ENCODE measurements at regions not wholly inside any gene's neighbourhood (a gene's known extent, or its start where the extent isn't known, plus 50 kb on each side); places are given as distances from the start of the nearest gene placed in this dataset.
A peak's percentile ranks its signal among the peaks of the same experiment; 100 is the strongest.

DNA sequence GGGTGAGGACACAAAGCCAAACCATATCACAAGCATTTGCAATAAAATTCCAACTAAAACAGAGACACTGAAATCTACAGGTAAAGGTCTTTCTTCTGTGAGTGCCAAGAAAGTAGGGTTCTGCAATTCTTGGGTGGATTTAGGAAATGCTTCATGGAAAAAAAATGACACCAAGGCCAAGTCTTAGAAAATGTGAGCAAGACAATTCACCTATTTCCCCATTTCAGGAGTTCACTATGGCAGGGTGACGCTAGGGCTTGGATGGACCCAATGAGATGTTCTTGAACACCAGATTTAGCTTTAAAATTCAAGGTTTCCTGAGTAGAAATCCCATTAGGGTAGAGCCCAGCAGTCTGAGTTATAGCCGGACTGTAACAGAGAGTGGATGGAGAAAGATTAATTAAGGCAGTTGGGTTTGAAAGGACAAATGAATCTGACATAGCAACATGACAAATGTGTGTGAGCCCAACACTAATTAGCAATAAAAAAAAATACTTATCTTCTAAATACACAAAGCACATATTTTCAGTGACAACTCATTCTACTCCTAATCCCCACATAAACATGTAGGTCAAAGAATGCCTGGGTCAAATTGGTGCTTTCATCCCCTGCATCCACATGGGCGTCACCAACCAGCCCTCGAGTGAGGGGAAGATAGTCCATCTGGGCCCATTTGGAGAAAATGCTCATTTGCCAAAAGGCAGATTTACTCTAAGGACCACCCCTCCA, 180.4 kb upstream of the JARID2 start (continued):
- TF ChIP-seq ZNF747 (tag by site-specific recombination; IDR thresholded peaks at IDR 0.05), result no peak
- peak; percentile 70; the same call in 1 of the 2 replicates for TF ChIP-seq OSR2 (tag by site-specific recombination; IDR thresholded peaks at IDR 0.05)
- TF ChIP-seq KLF7 (tag by site-specific recombination; IDR thresholded peaks at IDR 0.05; ENCODE audit: borderline replicate concordance), result 0 out of 2 replicates have a peak, but pooled peaks have one; percentile 19
- TF ChIP-seq KLF8 (tag by site-specific recombination; IDR thresholded peaks at IDR 0.05), result peak; percentile 79
- TF ChIP-seq, protein P1, sequence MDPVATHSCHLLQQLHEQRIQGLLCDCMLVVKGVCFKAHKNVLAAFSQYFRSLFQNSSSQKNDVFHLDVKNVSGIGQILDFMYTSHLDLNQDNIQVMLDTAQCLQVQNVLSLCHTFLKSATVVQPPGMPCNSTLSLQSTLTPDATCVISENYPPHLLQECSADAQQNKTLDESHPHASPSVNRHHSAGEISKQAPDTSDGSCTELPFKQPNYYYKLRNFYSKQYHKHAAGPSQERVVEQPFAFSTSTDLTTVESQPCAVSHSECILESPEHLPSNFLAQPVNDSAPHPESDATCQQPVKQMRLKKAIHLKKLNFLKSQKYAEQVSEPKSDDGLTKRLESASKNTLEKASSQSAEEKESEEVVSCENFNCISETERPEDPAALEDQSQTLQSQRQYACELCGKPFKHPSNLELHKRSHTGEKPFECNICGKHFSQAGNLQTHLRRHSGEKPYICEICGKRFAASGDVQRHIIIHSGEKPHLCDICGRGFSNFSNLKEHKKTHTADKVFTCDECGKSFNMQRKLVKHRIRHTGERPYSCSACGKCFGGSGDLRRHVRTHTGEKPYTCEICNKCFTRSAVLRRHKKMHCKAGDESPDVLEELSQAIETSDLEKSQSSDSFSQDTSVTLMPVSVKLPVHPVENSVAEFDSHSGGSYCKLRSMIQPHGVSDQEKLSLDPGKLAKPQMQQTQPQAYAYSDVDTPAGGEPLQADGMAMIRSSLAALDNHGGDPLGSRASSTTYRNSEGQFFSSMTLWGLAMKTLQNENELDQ (tag by site-specific recombination; IDR thresholded peaks at IDR 0.05; ENCODE audit: low read depth), result no peak
- TF ChIP-seq, protein P2, sequence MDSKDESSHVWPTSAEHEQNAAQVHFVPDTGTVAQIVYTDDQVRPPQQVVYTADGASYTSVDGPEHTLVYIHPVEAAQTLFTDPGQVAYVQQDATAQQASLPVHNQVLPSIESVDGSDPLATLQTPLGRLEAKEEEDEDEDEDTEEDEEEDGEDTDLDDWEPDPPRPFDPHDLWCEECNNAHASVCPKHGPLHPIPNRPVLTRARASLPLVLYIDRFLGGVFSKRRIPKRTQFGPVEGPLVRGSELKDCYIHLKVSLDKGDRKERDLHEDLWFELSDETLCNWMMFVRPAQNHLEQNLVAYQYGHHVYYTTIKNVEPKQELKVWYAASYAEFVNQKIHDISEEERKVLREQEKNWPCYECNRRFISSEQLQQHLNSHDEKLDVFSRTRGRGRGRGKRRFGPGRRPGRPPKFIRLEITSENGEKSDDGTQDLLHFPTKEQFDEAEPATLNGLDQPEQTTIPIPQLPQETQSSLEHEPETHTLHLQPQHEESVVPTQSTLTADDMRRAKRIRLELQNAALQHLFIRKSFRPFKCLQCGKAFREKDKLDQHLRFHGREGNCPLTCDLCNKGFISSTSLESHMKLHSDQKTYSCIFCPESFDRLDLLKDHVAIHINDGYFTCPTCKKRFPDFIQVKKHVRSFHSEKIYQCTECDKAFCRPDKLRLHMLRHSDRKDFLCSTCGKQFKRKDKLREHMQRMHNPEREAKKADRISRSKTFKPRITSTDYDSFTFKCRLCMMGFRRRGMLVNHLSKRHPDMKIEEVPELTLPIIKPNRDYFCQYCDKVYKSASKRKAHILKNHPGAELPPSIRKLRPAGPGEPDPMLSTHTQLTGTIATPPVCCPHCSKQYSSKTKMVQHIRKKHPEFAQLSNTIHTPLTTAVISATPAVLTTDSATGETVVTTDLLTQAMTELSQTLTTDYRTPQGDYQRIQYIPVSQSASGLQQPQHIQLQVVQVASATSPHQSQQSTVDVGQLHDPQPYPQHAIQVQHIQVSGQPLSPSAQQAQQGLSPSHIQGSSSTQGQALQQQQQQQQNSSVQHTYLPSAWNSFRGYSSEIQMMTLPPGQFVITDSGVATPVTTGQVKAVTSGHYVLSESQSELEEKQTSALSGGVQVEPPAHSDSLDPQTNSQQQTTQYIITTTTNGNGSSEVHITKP (tag by site-specific recombination; IDR thresholded peaks at IDR 0.05), result peak; percentile 56; the same call in 1 of the 2 replicates
- no peak for TF ChIP-seq ZFP69B (tag by site-specific recombination; IDR thresholded peaks at IDR 0.05)
- no peak for TF ChIP-seq ZNF776 (tag by site-specific recombination; IDR thresholded peaks at IDR 0.05; ENCODE audit: borderline replicate concordance)
- no peak for TF ChIP-seq ZNF830 (tag by site-specific recombination; IDR thresholded peaks at IDR 0.05; ENCODE audit: low read depth)
- no peak for TF ChIP-seq ZNF311 (tag by site-specific recombination; IDR thresholded peaks at IDR 0.05; ENCODE audit: borderline replicate concordance)
- TF ChIP-seq, protein P3, sequence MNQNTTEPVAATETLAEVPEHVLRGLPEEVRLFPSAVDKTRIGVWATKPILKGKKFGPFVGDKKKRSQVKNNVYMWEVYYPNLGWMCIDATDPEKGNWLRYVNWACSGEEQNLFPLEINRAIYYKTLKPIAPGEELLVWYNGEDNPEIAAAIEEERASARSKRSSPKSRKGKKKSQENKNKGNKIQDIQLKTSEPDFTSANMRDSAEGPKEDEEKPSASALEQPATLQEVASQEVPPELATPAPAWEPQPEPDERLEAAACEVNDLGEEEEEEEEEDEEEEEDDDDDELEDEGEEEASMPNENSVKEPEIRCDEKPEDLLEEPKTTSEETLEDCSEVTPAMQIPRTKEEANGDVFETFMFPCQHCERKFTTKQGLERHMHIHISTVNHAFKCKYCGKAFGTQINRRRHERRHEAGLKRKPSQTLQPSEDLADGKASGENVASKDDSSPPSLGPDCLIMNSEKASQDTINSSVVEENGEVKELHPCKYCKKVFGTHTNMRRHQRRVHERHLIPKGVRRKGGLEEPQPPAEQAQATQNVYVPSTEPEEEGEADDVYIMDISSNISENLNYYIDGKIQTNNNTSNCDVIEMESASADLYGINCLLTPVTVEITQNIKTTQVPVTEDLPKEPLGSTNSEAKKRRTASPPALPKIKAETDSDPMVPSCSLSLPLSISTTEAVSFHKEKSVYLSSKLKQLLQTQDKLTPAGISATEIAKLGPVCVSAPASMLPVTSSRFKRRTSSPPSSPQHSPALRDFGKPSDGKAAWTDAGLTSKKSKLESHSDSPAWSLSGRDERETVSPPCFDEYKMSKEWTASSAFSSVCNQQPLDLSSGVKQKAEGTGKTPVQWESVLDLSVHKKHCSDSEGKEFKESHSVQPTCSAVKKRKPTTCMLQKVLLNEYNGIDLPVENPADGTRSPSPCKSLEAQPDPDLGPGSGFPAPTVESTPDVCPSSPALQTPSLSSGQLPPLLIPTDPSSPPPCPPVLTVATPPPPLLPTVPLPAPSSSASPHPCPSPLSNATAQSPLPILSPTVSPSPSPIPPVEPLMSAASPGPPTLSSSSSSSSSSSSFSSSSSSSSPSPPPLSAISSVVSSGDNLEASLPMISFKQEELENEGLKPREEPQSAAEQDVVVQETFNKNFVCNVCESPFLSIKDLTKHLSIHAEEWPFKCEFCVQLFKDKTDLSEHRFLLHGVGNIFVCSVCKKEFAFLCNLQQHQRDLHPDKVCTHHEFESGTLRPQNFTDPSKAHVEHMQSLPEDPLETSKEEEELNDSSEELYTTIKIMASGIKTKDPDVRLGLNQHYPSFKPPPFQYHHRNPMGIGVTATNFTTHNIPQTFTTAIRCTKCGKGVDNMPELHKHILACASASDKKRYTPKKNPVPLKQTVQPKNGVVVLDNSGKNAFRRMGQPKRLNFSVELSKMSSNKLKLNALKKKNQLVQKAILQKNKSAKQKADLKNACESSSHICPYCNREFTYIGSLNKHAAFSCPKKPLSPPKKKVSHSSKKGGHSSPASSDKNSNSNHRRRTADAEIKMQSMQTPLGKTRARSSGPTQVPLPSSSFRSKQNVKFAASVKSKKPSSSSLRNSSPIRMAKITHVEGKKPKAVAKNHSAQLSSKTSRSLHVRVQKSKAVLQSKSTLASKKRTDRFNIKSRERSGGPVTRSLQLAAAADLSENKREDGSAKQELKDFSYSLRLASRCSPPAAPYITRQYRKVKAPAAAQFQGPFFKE (tag by site-specific recombination; IDR thresholded peaks at IDR 0.05; ENCODE audit: borderline replicate concordance), result no peak
- no peak for TF ChIP-seq YY1 (tag by site-specific recombination; IDR thresholded peaks at IDR 0.05)
- no peak for TF ChIP-seq ZNF473 (tag by site-specific recombination; IDR thresholded peaks at IDR 0.05)
- no peak for TF ChIP-seq ZNF155 (tag by site-specific recombination; IDR thresholded peaks at IDR 0.05)
- TF ChIP-seq, protein P4, sequence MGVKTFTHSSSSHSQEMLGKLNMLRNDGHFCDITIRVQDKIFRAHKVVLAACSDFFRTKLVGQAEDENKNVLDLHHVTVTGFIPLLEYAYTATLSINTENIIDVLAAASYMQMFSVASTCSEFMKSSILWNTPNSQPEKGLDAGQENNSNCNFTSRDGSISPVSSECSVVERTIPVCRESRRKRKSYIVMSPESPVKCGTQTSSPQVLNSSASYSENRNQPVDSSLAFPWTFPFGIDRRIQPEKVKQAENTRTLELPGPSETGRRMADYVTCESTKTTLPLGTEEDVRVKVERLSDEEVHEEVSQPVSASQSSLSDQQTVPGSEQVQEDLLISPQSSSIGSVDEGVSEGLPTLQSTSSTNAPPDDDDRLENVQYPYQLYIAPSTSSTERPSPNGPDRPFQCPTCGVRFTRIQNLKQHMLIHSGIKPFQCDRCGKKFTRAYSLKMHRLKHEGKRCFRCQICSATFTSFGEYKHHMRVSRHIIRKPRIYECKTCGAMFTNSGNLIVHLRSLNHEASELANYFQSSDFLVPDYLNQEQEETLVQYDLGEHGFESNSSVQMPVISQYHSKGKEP (tag by site-specific recombination; IDR thresholded peaks at IDR 0.05), result no peak
- peak; percentile 94 for TF ChIP-seq WT1 (tag by site-specific recombination; IDR thresholded peaks at IDR 0.05)
- peak; percentile 47 for TF ChIP-seq GLIS2 (tag by site-specific recombination; IDR thresholded peaks at IDR 0.05)
- no peak for TF ChIP-seq ZNF423 (tag by site-specific recombination; IDR thresholded peaks at IDR 0.05)
- no peak for TF ChIP-seq ZNF555 (tag by site-specific recombination; conservative IDR thresholded peaks at IDR 0.05)
- TF ChIP-seq, protein P5, sequence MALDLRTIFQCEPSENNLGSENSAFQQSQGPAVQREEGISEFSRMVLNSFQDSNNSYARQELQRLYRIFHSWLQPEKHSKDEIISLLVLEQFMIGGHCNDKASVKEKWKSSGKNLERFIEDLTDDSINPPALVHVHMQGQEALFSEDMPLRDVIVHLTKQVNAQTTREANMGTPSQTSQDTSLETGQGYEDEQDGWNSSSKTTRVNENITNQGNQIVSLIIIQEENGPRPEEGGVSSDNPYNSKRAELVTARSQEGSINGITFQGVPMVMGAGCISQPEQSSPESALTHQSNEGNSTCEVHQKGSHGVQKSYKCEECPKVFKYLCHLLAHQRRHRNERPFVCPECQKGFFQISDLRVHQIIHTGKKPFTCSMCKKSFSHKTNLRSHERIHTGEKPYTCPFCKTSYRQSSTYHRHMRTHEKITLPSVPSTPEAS (tag by site-specific recombination; IDR thresholded peaks at IDR 0.05), result 0 out of 2 replicates have a peak, but pooled peaks have one; percentile 27
- no peak for TF ChIP-seq ZNF501 (tag by site-specific recombination; IDR thresholded peaks at IDR 0.05)
- TF ChIP-seq, protein P6, sequence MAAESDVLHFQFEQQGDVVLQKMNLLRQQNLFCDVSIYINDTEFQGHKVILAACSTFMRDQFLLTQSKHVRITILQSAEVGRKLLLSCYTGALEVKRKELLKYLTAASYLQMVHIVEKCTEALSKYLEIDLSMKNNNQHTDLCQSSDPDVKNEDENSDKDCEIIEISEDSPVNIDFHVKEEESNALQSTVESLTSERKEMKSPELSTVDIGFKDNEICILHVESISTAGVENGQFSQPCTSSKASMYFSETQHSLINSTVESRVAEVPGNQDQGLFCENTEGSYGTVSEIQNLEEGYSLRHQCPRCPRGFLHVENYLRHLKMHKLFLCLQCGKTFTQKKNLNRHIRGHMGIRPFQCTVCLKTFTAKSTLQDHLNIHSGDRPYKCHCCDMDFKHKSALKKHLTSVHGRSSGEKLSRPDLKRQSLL (tag by site-specific recombination; IDR thresholded peaks at IDR 0.05), result no peak
- no peak for TF ChIP-seq ZNF549 (tag by site-specific recombination; IDR thresholded peaks at IDR 0.05)
